ENCODE measurements at regions not wholly inside any gene's neighbourhood (a gene's known extent, or its start where the extent isn't known, plus 50 kb on each side); places are given as distances from the start of the nearest gene placed in this dataset.

GRCh38 chr5:58327289-58327688, 132.6 kb downstream of the PLK2 start:
- Mint-ChIP-seq H3K27ac (no peak overlapping the region), H3K4me3 (no peak overlapping the region), H3K4me1 (peaks cover 9% of the 10 kb centered on the region), H3K27me3 (ENCODE audit: insufficient read depth) (no peaks in the 10 kb centered on the region), H3K36me3 (ENCODE audit: low read depth) (no peaks in the 10 kb centered on the region), H3K9me3 (peaks cover 4% of the 10 kb centered on the region)
- H3K9ac ChIP-seq (ENCODE audit: extremely low read depth, low read length, poor library complexity, severe bottlenecking), result no peak overlapping the region
- no peaks in the 10 kb centered on the region for H3K27me3 ChIP-seq (ENCODE audit: control insufficient read depth, insufficient read depth, low read length, poor library complexity, severe bottlenecking)
- no peaks in the 10 kb centered on the region for H3K4me1 ChIP-seq (ENCODE audit: control insufficient read depth, insufficient read depth, low read length)
- TF ChIP-seq, protein P1, sequence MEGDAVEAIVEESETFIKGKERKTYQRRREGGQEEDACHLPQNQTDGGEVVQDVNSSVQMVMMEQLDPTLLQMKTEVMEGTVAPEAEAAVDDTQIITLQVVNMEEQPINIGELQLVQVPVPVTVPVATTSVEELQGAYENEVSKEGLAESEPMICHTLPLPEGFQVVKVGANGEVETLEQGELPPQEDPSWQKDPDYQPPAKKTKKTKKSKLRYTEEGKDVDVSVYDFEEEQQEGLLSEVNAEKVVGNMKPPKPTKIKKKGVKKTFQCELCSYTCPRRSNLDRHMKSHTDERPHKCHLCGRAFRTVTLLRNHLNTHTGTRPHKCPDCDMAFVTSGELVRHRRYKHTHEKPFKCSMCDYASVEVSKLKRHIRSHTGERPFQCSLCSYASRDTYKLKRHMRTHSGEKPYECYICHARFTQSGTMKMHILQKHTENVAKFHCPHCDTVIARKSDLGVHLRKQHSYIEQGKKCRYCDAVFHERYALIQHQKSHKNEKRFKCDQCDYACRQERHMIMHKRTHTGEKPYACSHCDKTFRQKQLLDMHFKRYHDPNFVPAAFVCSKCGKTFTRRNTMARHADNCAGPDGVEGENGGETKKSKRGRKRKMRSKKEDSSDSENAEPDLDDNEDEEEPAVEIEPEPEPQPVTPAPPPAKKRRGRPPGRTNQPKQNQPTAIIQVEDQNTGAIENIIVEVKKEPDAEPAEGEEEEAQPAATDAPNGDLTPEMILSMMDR (conservative IDR thresholded peaks at IDR 0.05), result no peak
- no peaks in the 10 kb centered on the region for H3K36me3 ChIP-seq (ENCODE audit: control insufficient read depth, insufficient read depth, low read length)
- no peak overlapping the region for H3K27ac ChIP-seq (ENCODE audit: low read depth, low read length)
- H3K4me3 ChIP-seq (ENCODE audit: low read length), result no peak overlapping the region
- no peak for DNase-seq
- no CpG with 5 or more reads among the region's 1 CpG for WGBS, 2 experiments (ENCODE audit: insufficient coverage in 1 of 2, insufficient read length in 1 of 2)
- peaks cover under 1% of the 10 kb centered on the region for H3K9me3 ChIP-seq (ENCODE audit: control insufficient read depth, low read length)

DNA sequence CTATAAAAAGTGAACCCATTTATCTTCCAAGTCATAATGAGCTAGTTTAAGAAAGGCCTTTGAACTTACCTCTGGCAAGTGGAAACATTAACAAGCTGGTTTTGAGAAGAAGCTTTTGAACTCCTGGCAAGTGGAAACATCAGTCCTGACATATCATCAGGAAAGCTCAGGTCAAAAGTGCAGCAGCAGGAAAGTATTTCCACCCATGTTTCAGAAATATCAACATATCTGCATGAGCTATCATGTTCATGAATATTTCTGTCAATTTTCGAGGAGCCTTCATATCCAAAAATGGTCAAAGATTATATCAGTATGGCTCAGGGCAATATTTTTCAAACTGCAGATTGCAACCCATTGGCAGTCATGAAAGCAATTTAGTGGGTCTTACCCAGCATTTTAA, 133.9 kb downstream of the PLK2 start:
- Histone ChIP-seq H3K9ac (ENCODE audit: extremely low read depth, low read length, poor library complexity, severe bottlenecking) (no peak overlapping the region), H3K27me3 (ENCODE audit: control insufficient read depth, insufficient read depth, low read length, poor library complexity, severe bottlenecking) (no peaks in the 10 kb centered on the region), H3K9me3 (ENCODE audit: control insufficient read depth, low read length) (no peaks in the 10 kb centered on the region), H3K36me3 (ENCODE audit: control insufficient read depth, insufficient read depth, low read length) (no peaks in the 10 kb centered on the region), H3K27ac (ENCODE audit: low read depth, low read length) (no peak overlapping the region), H3K4me1 (ENCODE audit: control insufficient read depth, insufficient read depth, low read length) (no peaks in the 10 kb centered on the region), H3K4me3 (ENCODE audit: low read length) (no peak overlapping the region)
- no peaks in the 10 kb centered on the region for H3K9me3 Mint-ChIP-seq
- H3K4me1 Mint-ChIP-seq, result peaks cover 18% of the 10 kb centered on the region
- no peak for DNase-seq
- H3K27me3 Mint-ChIP-seq (ENCODE audit: insufficient read depth), result no peaks in the 10 kb centered on the region
- TF ChIP-seq, protein P1 (conservative IDR thresholded peaks at IDR 0.05), result no peak
- no peak overlapping the region for H3K27ac Mint-ChIP-seq
- no peak overlapping the region for H3K4me3 Mint-ChIP-seq
- 86 to 92% methylated on average over 1 of the region's 1 CpG for WGBS, 2 experiments (ENCODE audit: insufficient coverage in 1 of 2, insufficient read length in 1 of 2)
- H3K36me3 Mint-ChIP-seq (ENCODE audit: low read depth), result no peaks in the 10 kb centered on the region

- Mint-ChIP-seq H3K4me1 (peaks cover 18% of the 10 kb centered on the region), H3K4me3 (no peak overlapping the region), H3K36me3 (ENCODE audit: low read depth) (no peaks in the 10 kb centered on the region), H3K27me3 (ENCODE audit: insufficient read depth) (no peaks in the 10 kb centered on the region), H3K9me3 (no peaks in the 10 kb centered on the region), H3K27ac (no peak overlapping the region)
- Histone ChIP-seq H3K4me1 (ENCODE audit: control insufficient read depth, insufficient read depth, low read length) (no peaks in the 10 kb centered on the region), H3K9ac (ENCODE audit: extremely low read depth, low read length, poor library complexity, severe bottlenecking) (no peak overlapping the region), H3K9me3 (ENCODE audit: control insufficient read depth, low read length) (no peaks in the 10 kb centered on the region), H3K4me3 (ENCODE audit: low read length) (no peak overlapping the region), H3K36me3 (ENCODE audit: control insufficient read depth, insufficient read depth, low read length) (no peaks in the 10 kb centered on the region), H3K27ac (ENCODE audit: low read depth, low read length) (no peak overlapping the region), H3K27me3 (ENCODE audit: control insufficient read depth, insufficient read depth, low read length, poor library complexity, severe bottlenecking) (no peaks in the 10 kb centered on the region)
- 81% methylated on average over 3 of the region's 3 CpGs; no CpG with 5 or more reads in 1 of the 2 experiments for WGBS, 2 experiments (ENCODE audit: insufficient coverage in 1 of 2, insufficient read length in 1 of 2)
- DNase-seq, result no peak
- TF ChIP-seq, protein P1 (conservative IDR thresholded peaks at IDR 0.05), result no peak
These were observed 137.4 kb downstream of the PLK2 start for GRCh38 chr5:58322453-58322852.

All from endodermal cell (in vitro differentiated cells).